ENCODE measurements at regions not wholly inside any gene's neighbourhood (a gene's known extent, or its start where the extent isn't known, plus 50 kb on each side); places are given as distances from the start of the nearest gene placed in this dataset.

DNA sequence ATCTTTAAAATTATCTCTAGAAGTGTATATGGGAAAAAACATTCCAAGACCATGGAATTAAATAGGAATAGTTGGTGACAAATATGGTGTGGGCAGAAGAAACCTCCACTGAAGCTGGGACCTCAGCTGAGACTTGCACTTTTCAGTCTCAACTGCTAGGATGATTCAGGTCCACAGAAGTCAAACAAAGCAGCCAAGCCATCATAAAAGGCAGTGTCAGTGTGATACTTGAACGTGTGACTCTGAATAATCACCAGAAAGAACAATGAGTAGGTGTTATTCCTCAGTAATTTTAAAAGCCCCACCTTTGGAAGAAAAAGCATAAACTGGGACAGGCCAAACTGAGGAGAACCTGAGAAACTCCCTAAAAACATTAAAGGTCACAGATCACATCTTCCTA is 90.7 kb downstream of the ZNF281 start:
- TF ChIP-seq, protein P1, sequence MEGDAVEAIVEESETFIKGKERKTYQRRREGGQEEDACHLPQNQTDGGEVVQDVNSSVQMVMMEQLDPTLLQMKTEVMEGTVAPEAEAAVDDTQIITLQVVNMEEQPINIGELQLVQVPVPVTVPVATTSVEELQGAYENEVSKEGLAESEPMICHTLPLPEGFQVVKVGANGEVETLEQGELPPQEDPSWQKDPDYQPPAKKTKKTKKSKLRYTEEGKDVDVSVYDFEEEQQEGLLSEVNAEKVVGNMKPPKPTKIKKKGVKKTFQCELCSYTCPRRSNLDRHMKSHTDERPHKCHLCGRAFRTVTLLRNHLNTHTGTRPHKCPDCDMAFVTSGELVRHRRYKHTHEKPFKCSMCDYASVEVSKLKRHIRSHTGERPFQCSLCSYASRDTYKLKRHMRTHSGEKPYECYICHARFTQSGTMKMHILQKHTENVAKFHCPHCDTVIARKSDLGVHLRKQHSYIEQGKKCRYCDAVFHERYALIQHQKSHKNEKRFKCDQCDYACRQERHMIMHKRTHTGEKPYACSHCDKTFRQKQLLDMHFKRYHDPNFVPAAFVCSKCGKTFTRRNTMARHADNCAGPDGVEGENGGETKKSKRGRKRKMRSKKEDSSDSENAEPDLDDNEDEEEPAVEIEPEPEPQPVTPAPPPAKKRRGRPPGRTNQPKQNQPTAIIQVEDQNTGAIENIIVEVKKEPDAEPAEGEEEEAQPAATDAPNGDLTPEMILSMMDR (IDR thresholded peaks at IDR 0.05; ENCODE audit: insufficient read depth, low read depth, low read length) = no peak
- TF ChIP-seq EZH2 (IDR thresholded peaks at IDR 0.05; ENCODE audit: insufficient read depth, low read length) = no peak

All from astrocyte (in vitro differentiated cells and primary cell).